ENCODE measurements at regions not wholly inside any gene's neighbourhood (a gene's known extent, or its start where the extent isn't known, plus 50 kb on each side); places are given as distances from the start of the nearest gene placed in this dataset.

DNA sequence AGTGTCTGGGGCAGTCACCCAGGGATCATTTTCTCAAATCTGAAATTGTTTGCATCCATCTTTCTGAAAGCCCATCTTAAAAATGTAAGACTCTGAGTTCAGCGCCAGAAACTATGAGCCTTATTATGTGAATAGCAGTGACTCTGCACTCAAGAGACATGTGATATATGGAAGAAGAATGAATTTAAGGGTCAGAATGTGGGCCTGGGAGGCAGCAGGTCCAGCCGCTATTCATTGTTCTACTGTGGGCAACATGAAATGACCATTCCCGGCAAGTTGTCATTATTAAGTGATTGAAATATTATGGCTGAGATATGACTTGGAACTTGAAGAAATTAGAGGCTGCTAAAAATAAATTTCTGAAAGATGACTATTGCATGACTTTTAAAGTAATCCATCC lies 228.6 kb upstream of the ARRDC4 start:
- DNase-seq (ENCODE audit: low read depth in 2 of 2, low spot score in 1 of 2): no peak

DNA sequence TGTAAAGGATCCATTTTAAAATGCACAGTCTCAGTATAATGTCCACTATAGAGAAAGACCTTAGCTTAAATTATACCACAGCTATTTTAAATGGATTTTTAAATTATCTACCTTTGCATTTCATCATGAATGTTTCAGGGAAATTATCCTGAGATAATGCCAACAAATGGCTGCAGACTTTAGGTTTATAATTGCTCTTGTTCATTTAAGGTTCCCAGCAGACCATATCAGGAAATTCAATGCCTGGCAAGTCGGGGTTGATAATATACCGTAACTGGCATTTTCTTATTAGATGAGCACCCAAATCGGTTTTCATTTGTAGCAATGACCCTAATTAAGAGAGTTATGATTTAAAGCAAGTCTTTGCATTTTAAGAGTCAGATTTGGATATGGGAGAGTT lies 227.1 kb upstream of the ARRDC4 start:
- no peak for DNase-seq (ENCODE audit: low read depth in 2 of 2, low spot score in 1 of 2)

GRCh38 chr15:97736748-97737147 lies 223.8 kb upstream of the ARRDC4 start:
- no peak for DNase-seq (ENCODE audit: low read depth in 2 of 2, low spot score in 1 of 2)

GRCh38 chr15:97745481-97746071 lies 214.9 kb upstream of the ARRDC4 start:
- DNase-seq (ENCODE audit: low read depth in 2 of 2, low spot score in 1 of 2): no peak

GRCh38 chr15:97747342-97747741 lies 213.2 kb upstream of the ARRDC4 start:
- no peak for DNase-seq (ENCODE audit: low read depth in 2 of 2, low spot score in 1 of 2)

- no peak for DNase-seq (ENCODE audit: low read depth in 2 of 2, low spot score in 1 of 2)
Observed at GRCh38 chr15:97748576-97748975, 211.9 kb upstream of the ARRDC4 start.

DNA sequence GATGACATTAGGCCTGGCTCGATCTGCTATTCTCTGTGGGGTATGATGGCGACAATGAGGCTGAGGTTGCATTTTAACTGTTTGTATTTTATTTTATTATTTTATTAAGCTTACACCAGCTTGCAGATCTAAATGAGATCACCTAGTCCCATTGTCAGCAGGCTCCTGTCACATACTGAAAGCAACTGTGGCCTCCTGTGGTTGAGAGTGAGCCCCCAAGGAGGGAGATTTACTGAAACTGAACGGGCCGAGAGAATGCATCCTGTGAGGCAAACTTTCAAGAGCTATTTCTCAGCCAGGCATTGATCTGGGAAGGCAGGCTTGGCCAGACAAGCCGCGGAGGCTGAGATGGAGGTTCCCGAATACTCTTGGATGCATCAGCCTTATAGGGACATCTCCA lies 210.4 kb upstream of the ARRDC4 start:
- DNase-seq (ENCODE audit: low read depth in 2 of 2, low spot score in 1 of 2): no peak

DNA sequence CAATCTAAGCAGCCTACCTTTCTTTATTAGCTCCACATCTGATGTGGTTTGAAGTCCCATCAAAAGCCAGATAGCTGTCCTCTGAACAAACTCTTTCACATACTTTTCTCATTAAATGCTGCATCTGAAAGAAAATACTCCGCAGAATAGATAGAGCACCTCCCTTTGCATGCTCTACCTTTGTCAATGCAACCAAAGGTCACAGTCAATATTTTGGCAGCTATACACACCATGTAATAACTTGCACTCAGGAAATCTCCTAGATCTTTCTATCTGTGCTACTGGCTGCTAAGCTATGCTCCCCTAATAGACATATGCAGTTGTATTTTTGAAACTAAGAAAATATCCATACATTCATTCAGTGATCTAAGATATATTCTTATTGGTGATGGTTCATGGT lies 204.8 kb upstream of the ARRDC4 start:
- DNase-seq (ENCODE audit: low read depth in 2 of 2, low spot score in 1 of 2): no peak

DNA sequence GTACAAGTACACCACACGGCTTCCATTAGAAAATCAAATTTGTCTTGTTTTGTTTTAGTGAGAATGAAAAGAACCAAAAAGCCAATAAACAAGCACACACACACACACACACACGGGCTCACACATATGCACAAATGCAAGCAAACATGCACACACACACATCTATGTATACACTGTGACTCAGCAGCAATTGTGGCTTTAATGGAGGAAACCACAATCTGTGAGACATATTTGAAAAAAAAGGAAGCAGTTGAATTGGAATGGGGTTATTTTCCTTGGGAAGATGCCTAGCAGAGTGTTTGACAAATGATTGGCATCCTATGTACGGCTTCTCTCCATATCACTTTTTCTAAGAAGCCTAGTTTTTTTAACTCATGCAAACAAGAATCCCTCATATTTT lies 201.1 kb upstream of the ARRDC4 start:
- DNase-seq (ENCODE audit: low read depth in 2 of 2, low spot score in 1 of 2): no peak

DNA sequence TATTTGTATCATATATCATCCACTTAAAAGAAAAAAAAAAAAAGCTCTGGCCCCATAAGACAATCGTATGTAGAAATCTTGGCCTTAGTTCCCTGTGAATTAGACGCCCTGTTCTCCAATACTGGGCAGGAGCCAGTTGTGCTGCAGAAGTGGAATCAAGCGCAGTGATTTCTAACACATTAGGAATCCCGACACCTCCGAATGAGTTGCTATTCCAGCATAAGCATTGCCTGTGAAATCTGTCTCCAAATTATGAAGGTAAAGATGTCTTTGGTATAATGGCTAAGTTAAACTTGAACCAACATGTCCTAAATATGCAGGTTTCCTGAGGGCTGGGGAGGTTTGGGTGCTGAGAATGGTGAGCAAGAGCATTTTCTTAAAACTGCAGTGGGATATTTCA lies 199.4 kb upstream of the ARRDC4 start:
- no peak for DNase-seq (ENCODE audit: low read depth in 2 of 2, low spot score in 1 of 2)

- no peak for DNase-seq (ENCODE audit: low read depth in 2 of 2, low spot score in 1 of 2)
Observed at GRCh38 chr15:97783240-97783639, 177.3 kb upstream of the ARRDC4 start.

DNA sequence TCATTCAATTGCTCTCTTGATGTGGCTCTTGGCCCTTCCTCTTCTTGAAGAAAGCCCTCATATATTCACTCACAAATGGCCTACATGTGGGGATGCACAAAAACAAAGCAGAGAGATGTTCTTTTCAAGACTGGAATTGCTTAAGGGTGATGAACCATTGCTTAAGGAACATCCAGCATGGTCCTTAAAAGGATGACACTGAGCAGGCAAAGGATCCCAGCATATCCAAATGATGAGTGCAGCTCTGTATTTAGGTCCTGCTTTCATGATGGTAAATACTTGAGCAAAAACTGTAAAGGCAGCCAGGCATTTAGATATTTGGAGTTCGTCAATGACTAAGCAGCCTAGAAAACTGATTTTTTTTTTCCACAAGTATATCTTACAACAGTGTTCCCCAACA lies 173.8 kb upstream of the ARRDC4 start:
- no peak for DNase-seq (ENCODE audit: low read depth in 2 of 2, low spot score in 1 of 2)

GRCh38 chr15:97790180-97790579 lies 170.3 kb upstream of the ARRDC4 start:
- no peak for DNase-seq (ENCODE audit: low read depth in 2 of 2, low spot score in 1 of 2)

DNA sequence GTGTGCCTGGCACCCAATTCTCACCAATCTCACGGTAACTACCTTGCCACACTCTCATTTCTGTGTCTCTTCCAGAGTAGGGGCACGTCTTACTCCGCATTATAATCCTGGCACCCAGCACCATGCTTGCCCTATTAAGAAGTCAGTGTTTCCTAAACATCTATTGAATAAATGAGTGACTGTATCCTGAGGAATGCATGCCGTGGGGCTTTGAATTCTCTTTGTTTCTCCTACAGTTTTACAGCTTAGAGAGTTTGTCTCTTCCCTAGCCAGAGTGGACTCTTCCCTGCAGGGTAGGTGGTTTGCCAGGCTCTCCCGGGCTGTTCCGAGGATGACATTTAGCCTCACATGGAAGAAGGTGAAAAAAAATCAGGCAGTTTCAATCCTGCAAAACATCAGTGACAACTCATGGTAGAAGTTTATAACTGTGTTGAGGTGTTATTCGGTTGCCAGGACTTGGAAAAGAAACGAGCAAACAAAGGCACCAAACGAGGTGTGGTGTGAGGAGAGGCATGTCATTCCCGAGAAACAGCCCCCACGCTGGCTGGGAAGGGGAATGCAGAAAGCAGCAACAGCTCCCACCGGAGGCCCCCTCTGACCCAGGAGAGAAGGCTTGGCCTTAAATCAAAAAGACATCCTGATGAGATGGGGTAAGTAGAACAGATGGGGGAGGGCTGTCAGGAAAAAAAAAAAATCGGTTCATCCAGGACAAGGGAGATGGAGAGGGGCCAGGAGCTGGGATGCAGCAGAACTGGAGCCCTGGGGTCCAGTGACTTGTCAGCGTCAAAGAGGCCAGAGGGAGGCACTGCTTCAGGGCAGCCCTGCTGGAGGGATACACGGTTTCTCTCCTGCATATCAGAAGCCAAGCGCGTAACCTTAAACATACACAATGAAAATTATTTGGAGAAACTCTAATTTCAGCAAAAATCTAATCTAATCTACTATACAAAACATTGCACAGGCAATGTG lies 168.4 kb upstream of the ARRDC4 start:
- no peak for DNase-seq (ENCODE audit: low read depth in 2 of 2, low spot score in 1 of 2)

DNA sequence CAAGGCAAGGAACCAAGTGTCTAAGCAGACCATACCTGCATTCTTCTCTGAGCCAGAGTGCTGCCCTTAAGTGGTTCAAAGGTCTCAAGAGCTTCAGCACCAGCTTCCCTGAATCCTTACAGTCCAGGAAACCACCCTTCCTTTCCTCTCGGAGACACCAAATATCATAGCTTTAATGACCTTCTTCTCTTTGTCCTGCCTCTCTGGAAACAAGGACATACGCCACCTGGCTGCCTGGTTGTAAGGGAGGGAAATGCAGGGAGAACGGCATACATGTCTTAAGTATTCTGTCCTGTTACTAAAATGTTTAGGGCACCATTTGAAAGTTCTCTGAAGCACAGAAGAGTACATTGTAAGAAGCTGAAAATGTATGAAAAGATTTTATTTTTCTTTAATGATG lies 155.6 kb upstream of the ARRDC4 start:
- DNase-seq (ENCODE audit: low read depth in 2 of 2, low spot score in 1 of 2): no peak

GRCh38 chr15:97806766-97807165 lies 153.7 kb upstream of the ARRDC4 start:
- DNase-seq (ENCODE audit: low read depth in 2 of 2, low spot score in 1 of 2): no peak

GRCh38 chr15:97815835-97816234 lies 144.7 kb upstream of the ARRDC4 start:
- no peak for DNase-seq (ENCODE audit: low read depth in 2 of 2, low spot score in 1 of 2)

- no peak for DNase-seq (ENCODE audit: low read depth in 2 of 2, low spot score in 1 of 2)
Observed at GRCh38 chr15:97817276-97817890, 143.1 kb upstream of the ARRDC4 start.

DNA sequence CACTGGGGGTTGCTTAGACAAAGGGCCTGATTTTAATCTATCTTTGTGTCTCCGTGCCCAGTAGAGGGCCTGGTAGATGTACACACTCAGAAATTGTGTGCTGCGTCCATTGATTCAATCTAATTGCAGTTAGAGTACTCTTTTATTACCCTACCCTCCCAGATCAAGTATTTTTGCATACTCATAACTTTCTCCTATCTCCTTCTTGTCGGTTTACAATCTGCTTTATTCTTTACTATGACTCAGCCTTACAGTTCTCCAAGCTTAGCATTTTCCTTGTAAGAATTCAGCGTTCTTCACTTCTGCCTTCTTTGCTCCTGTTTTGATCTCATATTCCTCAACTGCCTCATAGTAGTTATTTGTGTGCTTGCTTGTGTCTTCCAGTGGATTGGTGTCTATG lies 124.5 kb upstream of the ARRDC4 start:
- DNase-seq (ENCODE audit: low read depth in 2 of 2, low spot score in 1 of 2): no peak

GRCh38 chr15:97837896-97838295 lies 122.6 kb upstream of the ARRDC4 start:
- DNase-seq (ENCODE audit: low read depth in 2 of 2, low spot score in 1 of 2): no peak

DNA sequence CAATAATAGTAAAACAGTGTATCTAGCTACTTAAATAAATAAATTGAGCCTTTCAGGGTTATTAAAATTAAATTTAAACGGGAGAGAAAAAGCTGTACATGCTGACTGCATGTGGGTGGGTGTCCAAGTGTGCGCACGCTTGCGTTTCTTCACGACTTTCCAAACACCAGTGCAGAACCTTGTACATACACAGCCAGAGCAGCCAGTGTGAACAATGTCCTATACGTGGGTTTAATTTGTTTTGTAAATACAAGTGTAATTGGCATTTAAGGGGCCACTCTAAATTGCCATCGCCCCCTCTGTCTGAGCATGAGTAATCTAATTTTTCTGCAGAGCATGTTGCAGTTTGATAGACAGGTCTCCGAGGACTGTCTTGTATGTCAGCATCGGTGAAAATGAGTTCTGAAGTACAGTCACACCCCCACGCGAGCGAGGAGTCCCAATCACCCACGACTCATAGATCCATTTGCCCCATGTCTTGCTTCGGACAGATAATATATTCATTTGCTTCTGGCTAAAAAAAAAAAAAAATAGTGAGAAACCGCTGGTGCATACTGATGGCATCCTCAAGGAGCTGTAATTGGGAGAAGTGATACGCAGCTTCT lies 121.8 kb upstream of the ARRDC4 start:
- no peak for DNase-seq (ENCODE audit: low read depth in 2 of 2, low spot score in 1 of 2)

DNA sequence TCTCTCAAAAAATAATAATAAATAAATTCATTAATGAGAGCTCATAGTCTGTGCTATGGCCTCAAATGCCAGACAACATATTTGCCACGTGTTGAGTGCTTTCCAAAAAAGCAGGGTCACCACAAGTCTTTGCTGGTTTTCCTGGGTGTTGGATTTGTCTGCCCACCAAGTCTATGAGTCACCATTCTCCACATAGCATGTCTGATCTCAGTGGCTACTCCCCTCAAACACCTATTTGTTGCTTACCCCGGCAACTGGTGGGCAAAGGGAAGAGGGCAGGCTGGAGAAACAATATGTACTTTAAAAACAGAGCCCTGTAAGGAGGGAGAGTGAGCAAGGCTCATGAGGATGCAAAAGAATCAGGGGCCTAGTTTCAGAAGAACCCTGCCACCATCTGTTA lies 120.0 kb upstream of the ARRDC4 start:
- no peak for DNase-seq (ENCODE audit: low read depth in 2 of 2, low spot score in 1 of 2)
